H9 (cell line): ENCODE measurements at regions not wholly inside any gene's neighbourhood (a gene's known extent, or its start where the extent isn't known, plus 50 kb on each side); places are given as distances from the start of the nearest gene placed in this dataset.

Experiments
- DNase-seq: peaks from one replicate; pipeline ENCODE4 v3.0.0-alpha.2; 2017
- H2AFZ ChIP-seq: one replicate; pipeline ENCODE4 v1.6.1; 2013; ENCODE audit warnings: mild to moderate bottlenecking, low read length, control low read depth, moderate library complexity
- H2AK5ac ChIP-seq: 2 replicates; pipeline ENCODE4 v1.6.1; 2013; ENCODE audit warnings: low read length, control low read depth, mixed read lengths; ENCODE audit not compliant: insufficient read length
- H2BK120ac ChIP-seq: one replicate; pipeline ENCODE4 v1.6.1; 2013; ENCODE audit warnings: low read depth, mild to moderate bottlenecking, low read length, control low read depth, inconsistent platforms; ENCODE audit not compliant: poor library complexity, severe bottlenecking
- H2BK12ac ChIP-seq: 2 replicates; pipeline ENCODE4 v1.6.1; 2013; ENCODE audit warnings: low read length, control low read depth, mixed read lengths, low read depth; ENCODE audit not compliant: insufficient read length
- H2BK15ac ChIP-seq: 2 replicates; pipeline ENCODE4 v1.6.1; 2013; ENCODE audit warnings: low read depth, low read length, control low read depth
- H2BK20ac ChIP-seq: one replicate; pipeline ENCODE4 v1.6.1; 2013; ENCODE audit warnings: low read depth, mild to moderate bottlenecking, low read length, control low read depth, inconsistent platforms; ENCODE audit not compliant: poor library complexity, severe bottlenecking
- H2BK5ac ChIP-seq: 2 replicates; pipeline ENCODE4 v1.6.1; 2013; ENCODE audit warnings: low read length, control low read depth, mixed read lengths; ENCODE audit not compliant: insufficient read length
- H3K14ac ChIP-seq: 2 replicates; pipeline ENCODE4 v1.6.1; 2013; ENCODE audit warnings: low read length, control low read depth; ENCODE audit not compliant: insufficient read depth
- H3K18ac ChIP-seq: 2 replicates; pipeline ENCODE4 v1.6.1; 2013; ENCODE audit warnings: low read depth, mild to moderate bottlenecking, mixed read lengths, low read length, control low read depth; ENCODE audit not compliant: insufficient read length
- H3K23ac ChIP-seq: 2 replicates; pipeline ENCODE4 v1.6.1; 2013; ENCODE audit warnings: low read length, control low read depth, mixed read lengths, low read depth; ENCODE audit not compliant: insufficient read length
- H3K23me2 ChIP-seq: 2 replicates; pipeline ENCODE4 v1.6.1; 2013; ENCODE audit warnings: low read depth, mild to moderate bottlenecking, mixed read lengths, low read length, control low read depth; ENCODE audit not compliant: insufficient read length, poor library complexity, severe bottlenecking
- H3K27ac ChIP-seq: 2 replicates; pipeline ENCODE4 v1.5.1; 2013; ENCODE audit warnings: low read length, control low read depth, mixed read lengths, low read depth; ENCODE audit not compliant: insufficient read length
- H3K27me3 ChIP-seq: 2 replicates; pipeline ENCODE4 v1.6.1; 2013; ENCODE audit warnings: low read length, control low read depth, inconsistent platforms; ENCODE audit not compliant: insufficient read depth
- H3K4ac ChIP-seq: 2 replicates; pipeline ENCODE4 v1.6.1; 2013; ENCODE audit warnings: low read depth, mild to moderate bottlenecking, control low read depth, inconsistent platforms, low read length, moderate library complexity
- H3K4me1 ChIP-seq: 2 replicates; pipeline ENCODE4 v1.6.1; 2013; ENCODE audit warnings: low read length, control low read depth, inconsistent platforms; ENCODE audit not compliant: insufficient read depth
- H3K4me2 ChIP-seq: 2 replicates; pipeline ENCODE4 v1.6.1; 2013; ENCODE audit warnings: low read length, control low read depth, mixed read lengths; ENCODE audit not compliant: insufficient read length, insufficient read depth
- H3K56ac ChIP-seq: 2 replicates; pipeline ENCODE4 v1.6.1; 2013; ENCODE audit warnings: low read depth, mild to moderate bottlenecking, mixed read lengths, low read length, control low read depth; ENCODE audit not compliant: insufficient read length
- H3K79me1 ChIP-seq: 2 replicates; pipeline ENCODE4 v1.6.1; 2013; ENCODE audit warnings: low read depth, mild to moderate bottlenecking, moderate library complexity, low read length, control low read depth, inconsistent platforms; ENCODE audit not compliant: insufficient read depth, poor library complexity, severe bottlenecking
- H3K79me2 ChIP-seq: 2 replicates; pipeline ENCODE4 v1.6.1; 2013; ENCODE audit warnings: low read length, control low read depth, inconsistent platforms; ENCODE audit not compliant: insufficient read depth
- H3K9ac ChIP-seq: 2 replicates; pipeline ENCODE4 v1.6.1; 2013; ENCODE audit warnings: low read length, control low read depth, mixed read lengths; ENCODE audit not compliant: insufficient read length; ENCODE audit errors: extremely low read depth
- H3K9me3 ChIP-seq: one replicate; pipeline ENCODE4 v1.6.1; 2013; ENCODE audit warnings: low read depth, low read length, inconsistent platforms; ENCODE audit not compliant: control insufficient read depth
- H3T11ph ChIP-seq: one replicate; pipeline ENCODE4 v1.6.1; 2013; ENCODE audit warnings: mild to moderate bottlenecking, low read length, control low read depth, inconsistent platforms
- H4K20me1 ChIP-seq: one replicate; pipeline ENCODE4 v1.6.1; 2013; ENCODE audit not compliant: control insufficient read depth, insufficient read length, insufficient read depth
- H4K5ac ChIP-seq: 2 replicates; pipeline ENCODE4 v1.6.1; 2013; ENCODE audit warnings: low read depth, mild to moderate bottlenecking, mixed read lengths, low read length, control low read depth; ENCODE audit not compliant: insufficient read length
- H4K8ac ChIP-seq: replicated peaks from 2 replicates; pipeline ENCODE4 v1.6.1; 2013; ENCODE audit warnings: low read length, control low read depth, mixed read lengths, low read depth; ENCODE audit not compliant: insufficient read length
- H4K91ac ChIP-seq: 2 replicates; pipeline ENCODE4 v1.6.1; 2013; ENCODE audit warnings: low read depth, mild to moderate bottlenecking, moderate library complexity, mixed read lengths, low read length, control low read depth; ENCODE audit not compliant: insufficient read length
- H3K27ac Mint-ChIP-seq, 3 experiments: 2 replicates in 2 of 3; 3 replicates in 1 of 3; pipeline ENCODE4 v1.8.0; 2020 to 2021; ENCODE audit warnings: mixed read lengths in 3 of 3, mild to moderate bottlenecking in 1 of 3, moderate library complexity in 1 of 3
- H3K27me3 Mint-ChIP-seq: 2 replicates; pipeline ENCODE4 v1.8.0; 2021; ENCODE audit warnings: low read depth, mild to moderate bottlenecking, moderate library complexity, mixed read lengths
- H3K36me3 Mint-ChIP-seq, 3 experiments: 2 replicates in 2 of 3; 3 replicates in 1 of 3; pipeline ENCODE4 v1.8.0; 2020 to 2021; ENCODE audit warnings: low read depth in 3 of 3, mixed read lengths in 3 of 3; ENCODE audit not compliant: insufficient read depth in 1 of 3
- H3K4me1 Mint-ChIP-seq, 2 experiments: 2 replicates each; pipeline ENCODE4 v1.8.0; 2020; ENCODE audit warnings: mixed read lengths in 2 of 2
- H3K4me3 Mint-ChIP-seq, 2 experiments: 2 replicates in 1 of 2; 3 replicates in 1 of 2; pipeline ENCODE4 v1.8.0; 2020 to 2021; ENCODE audit warnings: mild to moderate bottlenecking in 2 of 2, mixed read lengths in 2 of 2, moderate library complexity in 1 of 2
- H3K9me3 Mint-ChIP-seq, 2 experiments: 2 replicates in 1 of 2; 3 replicates in 1 of 2; pipeline ENCODE4 v1.8.0; 2020; ENCODE audit warnings: mild to moderate bottlenecking in 2 of 2, mixed read lengths in 2 of 2, moderate library complexity in 1 of 2
- CTCF ChIP-seq: fragments of 200-600 bp; sonication (generic); conservative IDR thresholded peaks from 3 replicates; pipeline ENCODE4 v1.8.0; 2021; ENCODE audit warnings: antibody characterized with exemption, mild to moderate bottlenecking

GRCh38 chr1:194848846-194849245, 1662.4 kb upstream of the B3GALT2 start:
- Histone ChIP-seq H3K23ac (no peak overlapping the region), H3K9me3 (no peaks in the 10 kb centered on the region), H2AFZ (no peak overlapping the region), H2BK20ac (no peak overlapping the region), H2BK120ac (no peak overlapping the region), H3K4me2 (no peak overlapping the region), H3K79me1 (no peaks in the 10 kb centered on the region), H2BK15ac (no peak overlapping the region), H4K8ac (no peak overlapping the region), H3K79me2 (no peaks in the 10 kb centered on the region), H2BK12ac (no peak overlapping the region), H3K23me2 (no peaks in the 10 kb centered on the region), H3K4me1 (no peaks in the 10 kb centered on the region), H3K9ac (no peak overlapping the region), H3K27me3 (no peaks in the 10 kb centered on the region), H3K14ac (no peak overlapping the region), H4K20me1 (no peaks in the 10 kb centered on the region), H4K91ac (no peak overlapping the region), H2AK5ac (no peak overlapping the region), H3T11ph (no peak overlapping the region), H3K27ac (no peak overlapping the region), H3K56ac (no peak overlapping the region), H4K5ac (no peak overlapping the region), H2BK5ac (no peak overlapping the region), H3K18ac (no peak overlapping the region), H3K4ac (no peak overlapping the region)
- H3K9me3 Mint-ChIP-seq, result no peaks in the 10 kb centered on the region
- H3K27me3 Mint-ChIP-seq, result no peaks in the 10 kb centered on the region
- no peak overlapping the region for H3K4me3 Mint-ChIP-seq
- H3K27ac Mint-ChIP-seq, result no peak overlapping the region
- no peaks in the 10 kb centered on the region for H3K36me3 Mint-ChIP-seq
- DNase-seq, result no peak
- no peaks in the 10 kb centered on the region for H3K4me1 Mint-ChIP-seq
- no peak for TF ChIP-seq CTCF
